ENCODE measurements at regions not wholly inside any gene's neighbourhood (a gene's known extent, or its start where the extent isn't known, plus 50 kb on each side); places are given as distances from the start of the nearest gene placed in this dataset.

DNA sequence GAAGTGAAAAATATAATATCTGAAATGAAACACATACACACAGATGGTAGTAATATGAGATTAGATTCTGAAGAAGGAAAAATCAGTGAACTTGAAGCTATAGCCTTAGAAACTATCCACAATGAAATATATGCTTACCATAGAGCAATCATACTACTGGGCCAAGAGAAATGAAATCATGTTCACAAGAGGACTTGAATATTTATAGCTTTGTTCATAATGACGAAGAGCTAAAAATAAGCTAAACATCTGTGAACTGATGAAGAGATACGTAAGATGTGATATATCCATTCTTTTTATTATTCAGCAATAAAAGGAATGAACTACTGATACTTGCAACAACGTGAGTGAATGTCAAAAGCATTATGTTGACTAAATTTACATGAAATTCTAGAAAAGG lies 92.6 kb upstream of the ALDH1B1 start:
- TF ChIP-seq KLF16 (CRISPR knock-in tag; IDR thresholded peaks at IDR 0.05) (no peak), SCMH1 (CRISPR knock-in tag; IDR thresholded peaks at IDR 0.05; ENCODE audit: borderline replicate concordance) (no peak), TCF7 (IDR thresholded peaks at IDR 0.05; ENCODE audit: low read depth) (no peak), RAD21 (CRISPR knock-in tag; IDR thresholded peaks at IDR 0.05) (no peak), ZFP36 (IDR thresholded peaks at IDR 0.05; ENCODE audit: borderline replicate concordance, low read depth, low read length, partially characterized antibody) (no peak), ZNF841 (CRISPR knock-in tag; IDR thresholded peaks at IDR 0.05; ENCODE audit: borderline replicate concordance) (no peak), CREM (IDR thresholded peaks at IDR 0.05) (no peak), CREM (CRISPR knock-in tag; IDR thresholded peaks at IDR 0.05) (no peak), ZBTB33 (CRISPR knock-in tag; IDR thresholded peaks at IDR 0.05) (no peak), ZNF557 (CRISPR knock-in tag; IDR thresholded peaks at IDR 0.05) (no peak), CREB1 (IDR thresholded peaks at IDR 0.05) (no peak), CREB1 (CRISPR knock-in tag; IDR thresholded peaks at IDR 0.05) (no peak)
- TF ChIP-seq, protein P1, sequence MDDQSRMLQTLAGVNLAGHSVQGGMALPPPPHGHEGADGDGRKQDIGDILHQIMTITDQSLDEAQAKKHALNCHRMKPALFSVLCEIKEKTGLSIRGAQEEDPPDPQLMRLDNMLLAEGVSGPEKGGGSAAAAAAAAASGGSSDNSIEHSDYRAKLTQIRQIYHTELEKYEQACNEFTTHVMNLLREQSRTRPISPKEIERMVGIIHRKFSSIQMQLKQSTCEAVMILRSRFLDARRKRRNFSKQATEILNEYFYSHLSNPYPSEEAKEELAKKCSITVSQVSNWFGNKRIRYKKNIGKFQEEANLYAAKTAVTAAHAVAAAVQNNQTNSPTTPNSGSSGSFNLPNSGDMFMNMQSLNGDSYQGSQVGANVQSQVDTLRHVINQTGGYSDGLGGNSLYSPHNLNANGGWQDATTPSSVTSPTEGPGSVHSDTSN (CRISPR knock-in tag; IDR thresholded peaks at IDR 0.05; ENCODE audit: borderline replicate concordance): no peak
- TF ChIP-seq, protein P2, sequence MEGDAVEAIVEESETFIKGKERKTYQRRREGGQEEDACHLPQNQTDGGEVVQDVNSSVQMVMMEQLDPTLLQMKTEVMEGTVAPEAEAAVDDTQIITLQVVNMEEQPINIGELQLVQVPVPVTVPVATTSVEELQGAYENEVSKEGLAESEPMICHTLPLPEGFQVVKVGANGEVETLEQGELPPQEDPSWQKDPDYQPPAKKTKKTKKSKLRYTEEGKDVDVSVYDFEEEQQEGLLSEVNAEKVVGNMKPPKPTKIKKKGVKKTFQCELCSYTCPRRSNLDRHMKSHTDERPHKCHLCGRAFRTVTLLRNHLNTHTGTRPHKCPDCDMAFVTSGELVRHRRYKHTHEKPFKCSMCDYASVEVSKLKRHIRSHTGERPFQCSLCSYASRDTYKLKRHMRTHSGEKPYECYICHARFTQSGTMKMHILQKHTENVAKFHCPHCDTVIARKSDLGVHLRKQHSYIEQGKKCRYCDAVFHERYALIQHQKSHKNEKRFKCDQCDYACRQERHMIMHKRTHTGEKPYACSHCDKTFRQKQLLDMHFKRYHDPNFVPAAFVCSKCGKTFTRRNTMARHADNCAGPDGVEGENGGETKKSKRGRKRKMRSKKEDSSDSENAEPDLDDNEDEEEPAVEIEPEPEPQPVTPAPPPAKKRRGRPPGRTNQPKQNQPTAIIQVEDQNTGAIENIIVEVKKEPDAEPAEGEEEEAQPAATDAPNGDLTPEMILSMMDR (CRISPR knock-in tag; IDR thresholded peaks at IDR 0.05): no peak
